Neutrophil (primary cell): ENCODE measurements at regions not wholly inside any gene's neighbourhood (a gene's known extent, or its start where the extent isn't known, plus 50 kb on each side); places are given as distances from the start of the nearest gene placed in this dataset.

Experiments used
- H3K27ac ChIP-seq: fragments of 200-600 bp; sonication (generic); 2 replicates; pipeline ENCODE4 v1.5.1; 2016; ENCODE audit warnings: mild to moderate bottlenecking, moderate library complexity
- H3K27me3 ChIP-seq: fragments of 200-600 bp; sonication (generic); 2 replicates; pipeline ENCODE4 v1.6.0; 2016; ENCODE audit warnings: mild to moderate bottlenecking
- H3K36me3 ChIP-seq: fragments of 200-600 bp; sonication (generic); 2 replicates; pipeline ENCODE4 v1.5.1; 2017
- H3K4me1 ChIP-seq, 2 experiments: fragments of 200-600 bp in 1 of 2; sonication (generic) in 1 of 2; 1 replicate in 1 of 2; 2 replicates in 1 of 2; pipeline versions ENCODE4 v1.5.1 to v1.6.1; 2013 to 2016; ENCODE audit warnings: low read depth in 1 of 2, low read length in 1 of 2, mild to moderate bottlenecking in 1 of 2, moderate library complexity in 1 of 2; ENCODE audit not compliant: control insufficient read depth in 1 of 2, insufficient read depth in 1 of 2
- H3K4me3 ChIP-seq, 2 experiments: fragments of 200-600 bp in 1 of 2; sonication (generic) in 1 of 2; 1 replicate in 1 of 2; 2 replicates in 1 of 2; pipeline ENCODE4 v1.5.1; 2013 to 2016; ENCODE audit warnings: low read depth in 1 of 2, low read length in 1 of 2, mild to moderate bottlenecking in 1 of 2, moderate library complexity in 1 of 2
- H3K9me3 ChIP-seq: fragments of 200-600 bp; sonication (generic); 2 replicates; pipeline ENCODE4 v1.5.1; 2016
- CTCF ChIP-seq: fragments of 200-600 bp; sonication (generic); IDR thresholded peaks from 2 replicates; pipeline ENCODE4 v1.5.1; 2016; ENCODE audit warnings: antibody characterized with exemption

GRCh38 chr3:31086698-31087097, 192.2 kb upstream of the GADL1 start:
- H3K4me3 ChIP-seq: no peak overlapping the region
- no peaks in the 10 kb centered on the region for H3K9me3 ChIP-seq
- no peaks in the 10 kb centered on the region for H3K27me3 ChIP-seq
- no peak overlapping the region for H3K27ac ChIP-seq
- H3K4me1 ChIP-seq: no peaks in the 10 kb centered on the region
- H3K36me3 ChIP-seq: no peaks in the 10 kb centered on the region
- TF ChIP-seq CTCF: no peak

GRCh38 chr3:31091748-31092147, 197.3 kb upstream of the GADL1 start:
- H3K9me3 ChIP-seq: no peaks in the 10 kb centered on the region
- H3K4me3 ChIP-seq: no peak overlapping the region
- TF ChIP-seq CTCF: no peak
- no peaks in the 10 kb centered on the region for H3K27me3 ChIP-seq
- H3K4me1 ChIP-seq: no peaks in the 10 kb centered on the region
- H3K27ac ChIP-seq: no peak overlapping the region
- no peaks in the 10 kb centered on the region for H3K36me3 ChIP-seq

DNA sequence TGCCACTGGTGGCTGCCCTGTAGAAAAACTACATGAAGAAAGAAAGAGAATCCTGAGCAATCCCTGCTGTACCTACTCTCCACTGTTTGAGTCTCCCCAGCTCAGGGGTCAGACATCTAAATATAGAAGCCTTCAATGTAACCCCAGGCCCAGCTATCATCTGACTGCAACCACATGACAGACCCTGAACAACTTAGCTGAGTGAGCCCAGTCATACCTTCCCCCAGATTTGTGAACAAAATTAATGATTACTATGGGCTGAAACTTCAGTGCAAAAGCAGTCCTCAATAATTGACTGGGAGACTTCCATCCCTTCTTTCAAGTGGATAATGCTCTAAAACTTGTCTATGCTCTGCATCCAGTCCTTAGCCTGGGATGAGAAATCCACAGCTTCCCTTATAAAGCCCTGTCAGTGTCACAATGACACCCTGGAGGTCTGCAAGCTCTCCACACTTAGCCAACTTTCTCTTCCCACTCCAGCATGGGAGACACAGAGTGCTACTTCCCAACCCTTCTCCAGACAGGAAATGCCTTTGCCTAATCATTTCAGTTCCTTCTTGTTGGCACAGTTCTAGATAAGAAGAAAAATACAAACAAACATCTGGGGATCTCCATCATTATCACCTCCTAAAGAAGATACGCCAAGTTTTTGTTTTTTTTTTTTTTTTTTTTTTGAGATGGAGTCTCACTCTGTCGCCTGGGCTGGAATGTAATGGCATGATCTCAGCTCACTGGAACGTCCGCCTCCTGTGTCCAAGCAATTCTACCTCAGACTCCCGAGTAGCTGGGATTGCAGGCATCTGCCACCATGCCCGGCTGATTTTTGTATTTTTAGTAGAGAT, 198.5 kb upstream of the GADL1 start:
- H3K4me1 ChIP-seq: no peaks in the 10 kb centered on the region
- no peak for TF ChIP-seq CTCF
- H3K4me3 ChIP-seq: no peak overlapping the region
- H3K27me3 ChIP-seq: no peaks in the 10 kb centered on the region
- H3K27ac ChIP-seq: no peak overlapping the region
- H3K36me3 ChIP-seq: no peaks in the 10 kb centered on the region
- H3K9me3 ChIP-seq: no peaks in the 10 kb centered on the region

DNA sequence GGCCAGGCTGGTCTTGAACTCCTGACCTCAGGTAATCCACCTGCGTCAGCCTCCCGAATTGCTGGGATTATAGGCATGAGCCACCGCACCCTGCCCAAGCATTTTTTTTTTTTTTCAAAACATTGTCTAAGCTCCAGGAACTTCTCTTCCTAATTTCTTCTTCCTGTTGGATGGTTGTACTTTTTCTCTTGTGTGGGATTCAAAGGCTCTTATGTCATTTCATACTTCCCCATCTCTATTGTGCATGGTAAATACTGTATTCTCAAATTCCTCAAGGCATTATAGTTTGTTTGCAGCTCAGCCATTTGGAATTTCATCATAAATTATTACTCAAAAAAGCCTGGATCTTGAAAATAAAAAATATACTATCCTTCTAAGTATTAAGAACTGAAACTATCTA, 199.1 kb upstream of the GADL1 start:
- Histone ChIP-seq H3K4me3 (no peak overlapping the region), H3K27ac (no peak overlapping the region), H3K9me3 (no peaks in the 10 kb centered on the region), H3K4me1 (no peaks in the 10 kb centered on the region), H3K27me3 (no peaks in the 10 kb centered on the region), H3K36me3 (no peaks in the 10 kb centered on the region)
- TF ChIP-seq CTCF: no peak

- no peak overlapping the region for H3K27ac ChIP-seq
- H3K9me3 ChIP-seq: no peaks in the 10 kb centered on the region
- no peaks in the 10 kb centered on the region for H3K4me1 ChIP-seq
- no peaks in the 10 kb centered on the region for H3K27me3 ChIP-seq
- TF ChIP-seq CTCF: no peak
- no peaks in the 10 kb centered on the region for H3K36me3 ChIP-seq
- H3K4me3 ChIP-seq: no peak overlapping the region
Observed at GRCh38 chr3:31094048-31094447, 199.6 kb upstream of the GADL1 start.
